ENCODE measurements at regions not wholly inside any gene's neighbourhood (a gene's known extent, or its start where the extent isn't known, plus 50 kb on each side); places are given as distances from the start of the nearest gene placed in this dataset.
A peak's percentile ranks its signal among the peaks of the same experiment; 100 is the strongest.

GRCh38 chr9:1535051-1535450, 480.1 kb upstream of the SMARCA2 start:
- TF ChIP-seq MAX (IDR thresholded peaks at IDR 0.05) (no peak), TAF1 (IDR thresholded peaks at IDR 0.05; ENCODE audit: low read depth) (no peak), EP300 (IDR thresholded peaks at IDR 0.05; ENCODE audit: borderline replicate concordance) (no peak), CREB1 (IDR thresholded peaks at IDR 0.05; ENCODE audit: low read depth) (no peak), EGR1 (IDR thresholded peaks at IDR 0.05) (no peak), TEAD4 (IDR thresholded peaks at IDR 0.05) (no peak), FOXM1 (IDR thresholded peaks at IDR 0.05; ENCODE audit: borderline replicate concordance, low read depth) (no peak)

- TF ChIP-seq EGR1 (IDR thresholded peaks at IDR 0.05): no peak
These were observed 479.5 kb upstream of the SMARCA2 start for GRCh38 chr9:1535599-1535998.

GRCh38 chr9:1536522-1537170, 478.5 kb upstream of the SMARCA2 start:
- no peak for TF ChIP-seq CEBPB (IDR thresholded peaks at IDR 0.05)
- no peak for TF ChIP-seq TAF1 (IDR thresholded peaks at IDR 0.05; ENCODE audit: low read depth)
- TF ChIP-seq CREB1 (IDR thresholded peaks at IDR 0.05; ENCODE audit: low read depth): no peak
- no peak for TF ChIP-seq MAX (IDR thresholded peaks at IDR 0.05)
- no peak for TF ChIP-seq TEAD4 (IDR thresholded peaks at IDR 0.05)
- no peak for TF ChIP-seq REST (IDR thresholded peaks at IDR 0.05; ENCODE audit: low read depth)
- no peak for TF ChIP-seq FOXM1 (IDR thresholded peaks at IDR 0.05; ENCODE audit: borderline replicate concordance, low read depth)
- no peak for TF ChIP-seq EGR1 (IDR thresholded peaks at IDR 0.05)
- no peak for TF ChIP-seq TCF12 (IDR thresholded peaks at IDR 0.05; ENCODE audit: low read depth)
- no peak for TF ChIP-seq USF1 (IDR thresholded peaks at IDR 0.05)
- no peak for TF ChIP-seq EP300 (IDR thresholded peaks at IDR 0.05; ENCODE audit: borderline replicate concordance)
- TF ChIP-seq RAD21 (IDR thresholded peaks at IDR 0.05; ENCODE audit: low read depth): no peak
- TF ChIP-seq NFIC (IDR thresholded peaks at IDR 0.05): no peak
- TF ChIP-seq ZBTB7A (IDR thresholded peaks at IDR 0.05; ENCODE audit: low read depth): no peak
- no peak for TF ChIP-seq YY1 (IDR thresholded peaks at IDR 0.05; ENCODE audit: low read depth)

- TF ChIP-seq TEAD4 (IDR thresholded peaks at IDR 0.05) (no peak), EGR1 (IDR thresholded peaks at IDR 0.05) (peak; percentile 32; the same call in 1 of the 2 replicates), TCF12 (IDR thresholded peaks at IDR 0.05; ENCODE audit: low read depth) (0 out of 2 replicates have a peak, but pooled peaks have one; percentile 42), EP300 (IDR thresholded peaks at IDR 0.05; ENCODE audit: borderline replicate concordance) (no peak), NFIC (IDR thresholded peaks at IDR 0.05) (peak; percentile 46), USF1 (IDR thresholded peaks at IDR 0.05) (no peak), TAF1 (IDR thresholded peaks at IDR 0.05; ENCODE audit: low read depth) (no peak), REST (IDR thresholded peaks at IDR 0.05; ENCODE audit: low read depth) (no peak)
These were observed 476.8 kb upstream of the SMARCA2 start for GRCh38 chr9:1538301-1538700.

GRCh38 chr9:1539216-1539615, 475.9 kb upstream of the SMARCA2 start:
- no peak for TF ChIP-seq EP300 (IDR thresholded peaks at IDR 0.05; ENCODE audit: borderline replicate concordance)
- no peak for TF ChIP-seq CEBPB (IDR thresholded peaks at IDR 0.05)
- TF ChIP-seq TEAD4 (IDR thresholded peaks at IDR 0.05): no peak
- TF ChIP-seq CREB1 (IDR thresholded peaks at IDR 0.05; ENCODE audit: low read depth): no peak
- no peak for TF ChIP-seq NFIC (IDR thresholded peaks at IDR 0.05)
- no peak for TF ChIP-seq TCF12 (IDR thresholded peaks at IDR 0.05; ENCODE audit: low read depth)
- TF ChIP-seq MAX (IDR thresholded peaks at IDR 0.05): no peak
- no peak for TF ChIP-seq RAD21 (IDR thresholded peaks at IDR 0.05; ENCODE audit: low read depth)
- TF ChIP-seq USF1 (IDR thresholded peaks at IDR 0.05): no peak
- no peak for TF ChIP-seq EGR1 (IDR thresholded peaks at IDR 0.05)
- no peak for TF ChIP-seq FOXM1 (IDR thresholded peaks at IDR 0.05; ENCODE audit: borderline replicate concordance, low read depth)
- TF ChIP-seq REST (IDR thresholded peaks at IDR 0.05; ENCODE audit: low read depth): no peak
- no peak for TF ChIP-seq ZBTB7A (IDR thresholded peaks at IDR 0.05; ENCODE audit: low read depth)
